Activated CD4-positive, alpha-beta memory T cell treated with anti-CD3 and anti-CD28 coated beads, Interleukin-2, amount 10 ng/mL, durations not matched to agents 7 days and 5 days (primary cell): ENCODE measurements at regions not wholly inside any gene's neighbourhood (a gene's known extent, or its start where the extent isn't known, plus 50 kb on each side); places are given as distances from the start of the nearest gene placed in this dataset.

ENCODE experiments used
- CTCF ChIA-PET: fragments of 350-600 bp; sonication (Branson Sonifier 250); formaldehyde crosslinking; loops from one replicate; lab custom pipeline; 2021; ENCODE audit warnings: antibody characterized with exemption, inconsistent platforms; lab: Charles Lee
- POLR2A ChIA-PET: fragments of 350-600 bp; sonication (Branson Sonifier 250); formaldehyde crosslinking; loops from one replicate; lab custom pipeline; 2021; ENCODE audit warnings: antibody characterized with exemption; lab: Charles Lee
- DNase-seq: peaks from one replicate; pipeline ENCODE4 v3.0.0-alpha.2; 2020
- H3K27ac Mint-ChIP-seq: one replicate; pipeline ENCODE4 v1.8.0; 2021; ENCODE audit warnings: mild to moderate bottlenecking, mixed read lengths
- H3K27me3 Mint-ChIP-seq: one replicate; pipeline ENCODE4 v1.8.0; 2021; ENCODE audit warnings: mixed read lengths
- H3K36me3 Mint-ChIP-seq: one replicate; pipeline ENCODE4 v1.8.0; 2021; ENCODE audit warnings: low read depth, mixed read lengths
- H3K4me1 Mint-ChIP-seq: one replicate; pipeline ENCODE4 v1.8.0; 2021; ENCODE audit warnings: mixed read lengths
- H3K4me3 Mint-ChIP-seq: one replicate; pipeline ENCODE4 v1.8.0; 2021; ENCODE audit warnings: mild to moderate bottlenecking, mixed read lengths
- H3K9me3 Mint-ChIP-seq: one replicate; pipeline ENCODE4 v1.8.0; 2021; ENCODE audit warnings: mixed read lengths

- Mint-ChIP-seq H3K9me3 (no peaks in the 10 kb centered on the region), H3K4me3 (no peak overlapping the region), H3K36me3 (no peaks in the 10 kb centered on the region), H3K4me1 (peaks cover 3% of the 10 kb centered on the region), H3K27me3 (no peaks in the 10 kb centered on the region), H3K27ac (no peak overlapping the region)
- POLR2A ChIA-PET: no interaction called here
- CTCF ChIA-PET: no interaction called here
- DNase-seq: no peak
Measured at GRCh38 chr5:35473589-35473988, 144.1 kb upstream of the SPEF2 start.

- POLR2A ChIA-PET: no interaction called here
Measured at GRCh38 chr5:35470866-35471265, 146.8 kb upstream of the SPEF2 start.

GRCh38 chr5:35468811-35469210 is 148.9 kb upstream of the SPEF2 start:
- H3K9me3 Mint-ChIP-seq: no peaks in the 10 kb centered on the region
- ChIA-PET POLR2A (no interaction called here), CTCF (interaction anchor here (1.3 kb wide), 1 partner anchor 10 kb away, joined by 3 read pairs; no protein-coding TSS in a partner anchor)
- no peak overlapping the region for H3K27ac Mint-ChIP-seq
- DNase-seq: no peak
- H3K27me3 Mint-ChIP-seq: no peaks in the 10 kb centered on the region
- no peaks in the 10 kb centered on the region for H3K36me3 Mint-ChIP-seq
- H3K4me1 Mint-ChIP-seq: no peaks in the 10 kb centered on the region
- H3K4me3 Mint-ChIP-seq: no peak overlapping the region

More at GRCh38 chr5:35470866-35471265, 146.8 kb upstream of the SPEF2 start:
- no peak for DNase-seq
- Mint-ChIP-seq H3K36me3 (no peaks in the 10 kb centered on the region), H3K4me3 (no peak overlapping the region), H3K27ac (no peak overlapping the region), H3K4me1 (no peaks in the 10 kb centered on the region), H3K9me3 (no peaks in the 10 kb centered on the region), H3K27me3 (no peaks in the 10 kb centered on the region)
- CTCF ChIA-PET: no interaction called here

- Mint-ChIP-seq H3K4me3 (no peak overlapping the region), H3K4me1 (no peaks in the 10 kb centered on the region), H3K27ac (no peak overlapping the region), H3K27me3 (peaks cover 1% of the 10 kb centered on the region), H3K9me3 (no peaks in the 10 kb centered on the region), H3K36me3 (no peaks in the 10 kb centered on the region)
- ChIA-PET CTCF (no interaction called here), POLR2A (no interaction called here)
- DNase-seq: no peak
Measured at GRCh38 chr5:35466746-35467145, 150.9 kb upstream of the SPEF2 start.

GRCh38 chr5:35464757-35465156 is 152.9 kb upstream of the SPEF2 start:
- no peak for DNase-seq
- no peaks in the 10 kb centered on the region for H3K4me1 Mint-ChIP-seq
- H3K27ac Mint-ChIP-seq: no peak overlapping the region
- no peaks in the 10 kb centered on the region for H3K36me3 Mint-ChIP-seq
- ChIA-PET POLR2A (no interaction called here), CTCF (no interaction called here)
- H3K4me3 Mint-ChIP-seq: no peak overlapping the region
- no peaks in the 10 kb centered on the region for H3K9me3 Mint-ChIP-seq
- H3K27me3 Mint-ChIP-seq: peaks cover 3% of the 10 kb centered on the region

GRCh38 chr5:35461530-35461929 is 156.1 kb upstream of the SPEF2 start:
- Mint-ChIP-seq H3K36me3 (no peaks in the 10 kb centered on the region), H3K27ac (no peak overlapping the region), H3K9me3 (no peaks in the 10 kb centered on the region), H3K4me1 (no peaks in the 10 kb centered on the region), H3K4me3 (no peak overlapping the region), H3K27me3 (peaks cover 3% of the 10 kb centered on the region)
- ChIA-PET POLR2A (no interaction called here), CTCF (no interaction called here)
- DNase-seq: no peak

GRCh38 chr5:35458824-35459207 is 158.8 kb upstream of the SPEF2 start:
- no peaks in the 10 kb centered on the region for H3K4me1 Mint-ChIP-seq
- H3K27ac Mint-ChIP-seq: no peak overlapping the region
- H3K36me3 Mint-ChIP-seq: no peaks in the 10 kb centered on the region

GRCh38 chr5:35457912-35458823 is 159.5 kb upstream of the SPEF2 start:
- Mint-ChIP-seq H3K36me3 (no peaks in the 10 kb centered on the region), H3K4me3 (no peak overlapping the region), H3K27me3 (peaks cover 1% of the 10 kb centered on the region), H3K9me3 (no peaks in the 10 kb centered on the region), H3K27ac (no peak overlapping the region), H3K4me1 (no peaks in the 10 kb centered on the region)
- CTCF ChIA-PET: no interaction called here
- DNase-seq: no peak
- POLR2A ChIA-PET: no interaction called here

More at GRCh38 chr5:35458824-35459207, 158.8 kb upstream of the SPEF2 start:
- Mint-ChIP-seq H3K9me3 (no peaks in the 10 kb centered on the region), H3K27me3 (peaks cover 3% of the 10 kb centered on the region), H3K4me3 (no peak overlapping the region)
- CTCF ChIA-PET: no interaction called here
- DNase-seq: no peak
- POLR2A ChIA-PET: interaction anchor here (0.6 kb wide), 1 partner anchor 87 kb away, joined by 3 read pairs; no protein-coding TSS in a partner anchor

- no peaks in the 10 kb centered on the region for H3K9me3 Mint-ChIP-seq
- H3K27me3 Mint-ChIP-seq: peaks cover 1% of the 10 kb centered on the region
- no peak for DNase-seq
- H3K4me3 Mint-ChIP-seq: no peak overlapping the region
- POLR2A ChIA-PET: no interaction called here
- H3K27ac Mint-ChIP-seq: no peak overlapping the region
- CTCF ChIA-PET: no interaction called here
- H3K36me3 Mint-ChIP-seq: no peaks in the 10 kb centered on the region
- H3K4me1 Mint-ChIP-seq: no peaks in the 10 kb centered on the region
Measured at GRCh38 chr5:35456506-35456905, 161.2 kb upstream of the SPEF2 start.

- Mint-ChIP-seq H3K4me1 (no peaks in the 10 kb centered on the region), H3K36me3 (no peaks in the 10 kb centered on the region), H3K27ac (no peak overlapping the region), H3K9me3 (peaks cover 4% of the 10 kb centered on the region), H3K27me3 (peaks cover 4% of the 10 kb centered on the region), H3K4me3 (no peak overlapping the region)
- CTCF ChIA-PET: no interaction called here
- POLR2A ChIA-PET: no interaction called here
- DNase-seq: no peak
Measured at GRCh38 chr5:35454011-35454525, 163.6 kb upstream of the SPEF2 start.

- CTCF ChIA-PET: no interaction called here
- POLR2A ChIA-PET: no interaction called here
- no peaks in the 10 kb centered on the region for H3K4me1 Mint-ChIP-seq
Measured at GRCh38 chr5:35443803-35444595, 173.7 kb upstream of the SPEF2 start.

GRCh38 chr5:35442885-35443639 is 174.6 kb upstream of the SPEF2 start:
- Mint-ChIP-seq H3K36me3 (no peaks in the 10 kb centered on the region), H3K4me3 (no peak overlapping the region), H3K9me3 (no peaks in the 10 kb centered on the region), H3K27me3 (peaks cover 23% of the 10 kb centered on the region), H3K4me1 (no peaks in the 10 kb centered on the region), H3K27ac (no peak overlapping the region)
- no peak for DNase-seq
- ChIA-PET CTCF (no interaction called here), POLR2A (no interaction called here)

More at GRCh38 chr5:35443803-35444595, 173.7 kb upstream of the SPEF2 start:
- no peaks in the 10 kb centered on the region for H3K36me3 Mint-ChIP-seq
- no peak overlapping the region for H3K4me3 Mint-ChIP-seq
- H3K27ac Mint-ChIP-seq: no peak overlapping the region
- no peak for DNase-seq
- H3K9me3 Mint-ChIP-seq: no peaks in the 10 kb centered on the region
- H3K27me3 Mint-ChIP-seq: peaks cover 13% of the 10 kb centered on the region
